OCI-LY3 (cell line): ENCODE measurements at regions not wholly inside any gene's neighbourhood (a gene's known extent, or its start where the extent isn't known, plus 50 kb on each side); places are given as distances from the start of the nearest gene placed in this dataset.

Experiments
- CTCF ChIP-seq: fragments of 200-600, 300-600 bp; sonication (generic); IDR thresholded peaks from 2 replicates; pipeline ENCODE4 v1.5.1; 2014; ENCODE audit warnings: antibody characterized with exemption, low read length, low read depth
- EZH2phosphoT487 ChIP-seq: fragments of 200-600 bp; shearing (Covaris generic); IDR thresholded peaks from 2 replicates; pipeline ENCODE4 v1.6.1; 2018; ENCODE audit warnings: antibody characterized with exemption, mixed run types, low read depth

DNA sequence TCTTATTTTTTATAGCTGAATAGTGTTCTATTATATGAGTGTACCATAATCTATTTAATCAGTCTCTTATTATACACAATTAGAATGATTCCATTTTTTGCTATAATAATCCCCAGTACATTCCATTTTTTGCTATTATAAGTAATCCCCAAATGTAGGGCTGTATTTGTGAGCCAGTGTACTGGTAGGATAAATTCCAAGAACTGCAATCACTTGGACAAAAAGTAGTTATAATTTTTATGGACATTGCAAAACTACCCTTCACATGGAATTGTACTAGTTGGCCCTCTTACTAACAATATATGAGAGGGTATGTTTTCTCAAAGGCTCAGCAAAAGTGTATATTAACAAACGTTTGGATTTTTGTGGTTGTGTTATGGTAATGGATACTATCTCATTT, 481.7 kb upstream of the CLINT1 start:
- TF ChIP-seq EZH2phosphoT487 (no peak), CTCF (no peak)
